ENCODE measurements at regions not wholly inside any gene's neighbourhood (a gene's known extent, or its start where the extent isn't known, plus 50 kb on each side); places are given as distances from the start of the nearest gene placed in this dataset.

DNA sequence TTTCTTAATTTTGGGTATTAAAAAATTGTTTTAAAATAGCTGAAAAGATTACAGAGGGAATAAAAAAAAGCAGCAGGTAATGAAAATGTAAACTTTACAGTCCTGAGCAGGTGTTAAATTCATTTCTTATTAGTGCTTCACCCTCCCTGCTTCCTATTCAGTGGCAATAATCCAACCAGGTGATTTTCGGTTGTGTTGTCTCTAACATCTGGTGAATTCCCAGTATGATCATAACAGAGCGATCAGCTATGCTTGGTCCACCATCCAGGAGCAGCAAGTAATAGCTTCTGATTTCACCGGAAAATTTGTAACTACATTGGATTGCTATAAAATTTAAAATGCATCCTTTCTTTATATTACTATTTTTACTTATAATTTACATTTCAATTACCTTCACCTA is 673.1 kb downstream of the SOCS6 start:
- POLR2A ChIA-PET (ENCODE audit: low non-redundant PET), result no interaction called here
- TF ChIP-seq, protein P1, sequence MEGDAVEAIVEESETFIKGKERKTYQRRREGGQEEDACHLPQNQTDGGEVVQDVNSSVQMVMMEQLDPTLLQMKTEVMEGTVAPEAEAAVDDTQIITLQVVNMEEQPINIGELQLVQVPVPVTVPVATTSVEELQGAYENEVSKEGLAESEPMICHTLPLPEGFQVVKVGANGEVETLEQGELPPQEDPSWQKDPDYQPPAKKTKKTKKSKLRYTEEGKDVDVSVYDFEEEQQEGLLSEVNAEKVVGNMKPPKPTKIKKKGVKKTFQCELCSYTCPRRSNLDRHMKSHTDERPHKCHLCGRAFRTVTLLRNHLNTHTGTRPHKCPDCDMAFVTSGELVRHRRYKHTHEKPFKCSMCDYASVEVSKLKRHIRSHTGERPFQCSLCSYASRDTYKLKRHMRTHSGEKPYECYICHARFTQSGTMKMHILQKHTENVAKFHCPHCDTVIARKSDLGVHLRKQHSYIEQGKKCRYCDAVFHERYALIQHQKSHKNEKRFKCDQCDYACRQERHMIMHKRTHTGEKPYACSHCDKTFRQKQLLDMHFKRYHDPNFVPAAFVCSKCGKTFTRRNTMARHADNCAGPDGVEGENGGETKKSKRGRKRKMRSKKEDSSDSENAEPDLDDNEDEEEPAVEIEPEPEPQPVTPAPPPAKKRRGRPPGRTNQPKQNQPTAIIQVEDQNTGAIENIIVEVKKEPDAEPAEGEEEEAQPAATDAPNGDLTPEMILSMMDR (conservative IDR thresholded peaks at IDR 0.05; ENCODE audit: low read depth), result no peak
- CTCF ChIA-PET, result no interaction called here
- no peak overlapping the region for H3K27ac ChIP-seq
- DNase-seq (ENCODE audit: low spot score), result no peak

DNA sequence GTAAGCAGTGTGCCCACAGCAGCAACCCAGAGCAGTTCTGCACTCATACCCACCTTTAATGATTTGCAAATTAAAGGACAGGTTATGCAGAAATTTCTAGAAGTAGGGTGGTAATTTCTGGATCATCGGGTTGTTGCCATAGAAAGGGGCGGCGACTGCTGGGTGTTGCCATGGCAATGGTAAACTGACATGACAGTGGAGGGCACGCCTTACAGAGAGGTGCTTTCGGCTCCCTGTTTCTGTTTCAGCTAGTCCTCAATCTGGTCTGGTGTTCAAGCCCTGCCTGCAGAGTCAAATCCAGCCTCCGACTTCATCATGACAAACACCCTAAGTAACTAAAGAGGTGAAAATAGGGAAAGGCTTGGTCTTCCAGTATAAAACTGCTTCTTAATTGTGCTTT is 667.7 kb downstream of the SOCS6 start:
- TF ChIP-seq, protein P1 (conservative IDR thresholded peaks at IDR 0.05; ENCODE audit: low read depth), result no peak
- CTCF ChIA-PET, result no interaction called here
- POLR2A ChIA-PET (ENCODE audit: low non-redundant PET), result no interaction called here
- no peak overlapping the region for H3K27ac ChIP-seq
- no peak for DNase-seq (ENCODE audit: low spot score)

DNA sequence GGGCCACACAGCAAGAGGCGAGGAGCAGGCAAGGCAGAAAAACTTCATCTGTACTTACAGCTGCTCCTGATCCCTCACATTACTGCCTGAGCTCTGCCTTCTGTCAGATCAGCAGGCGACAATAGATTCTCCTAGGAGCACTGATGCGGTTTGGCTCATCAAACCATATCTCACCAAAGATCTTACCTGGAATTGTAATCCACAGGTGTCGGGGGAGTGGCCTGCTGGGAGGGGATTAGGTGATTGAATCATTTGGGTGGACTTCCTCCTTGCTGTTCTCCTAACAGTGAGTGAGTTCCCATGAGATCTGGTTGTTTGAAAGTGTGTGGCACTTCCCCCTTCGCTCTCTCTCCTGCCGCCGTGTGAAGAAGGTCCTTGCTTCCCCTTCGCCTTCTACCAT is 647.3 kb downstream of the SOCS6 start:
- POLR2A ChIA-PET (ENCODE audit: low non-redundant PET), result no interaction called here
- DNase-seq (ENCODE audit: low spot score), result no peak
- CTCF ChIA-PET, result no interaction called here
- H3K27ac ChIP-seq, result no peak overlapping the region
- TF ChIP-seq, protein P1 (conservative IDR thresholded peaks at IDR 0.05; ENCODE audit: low read depth), result no peak

DNA sequence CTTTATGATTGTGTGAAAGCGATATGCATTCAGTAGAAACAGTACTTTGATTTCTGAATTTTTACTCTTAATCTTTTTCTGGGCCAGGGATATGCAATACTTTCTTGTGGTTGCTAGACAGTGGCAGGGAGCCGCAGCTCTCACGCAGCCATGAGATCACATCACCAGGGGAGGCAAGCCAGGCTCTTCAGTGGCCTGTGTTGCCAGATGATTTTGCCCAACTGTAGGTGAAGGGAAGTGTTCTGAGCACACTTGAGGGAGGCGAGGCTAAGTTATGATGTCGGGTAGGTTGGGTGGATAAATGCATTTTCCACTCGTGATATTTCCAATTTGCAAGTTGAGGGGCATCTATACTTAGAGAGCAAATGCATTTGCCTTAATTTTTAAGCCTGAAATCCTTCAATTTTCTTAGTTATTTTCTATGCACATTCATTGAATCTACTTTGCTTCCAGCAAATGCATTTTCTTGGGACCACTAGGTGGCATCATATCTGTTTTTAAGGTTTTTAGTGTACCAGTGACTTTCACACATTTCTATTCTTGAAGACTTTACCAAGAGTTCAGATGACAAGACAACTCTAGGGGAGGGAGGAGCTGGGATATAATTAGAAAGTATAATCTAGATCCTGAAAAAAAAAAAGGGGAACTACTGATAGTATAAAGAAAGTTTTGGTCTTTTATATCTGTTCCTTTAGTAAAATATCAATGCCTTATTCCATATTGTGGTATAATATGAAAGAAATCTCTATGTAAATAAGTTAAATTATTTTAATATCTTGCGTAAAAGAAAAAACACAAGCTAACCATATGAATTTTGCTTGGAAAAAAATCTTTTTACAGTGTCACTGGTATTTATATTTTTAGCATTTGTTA is 643.3 kb downstream of the SOCS6 start:
- TF ChIP-seq, protein P1 (conservative IDR thresholded peaks at IDR 0.05; ENCODE audit: low read depth), result peak; percentile 75
- no peak overlapping the region for H3K27ac ChIP-seq
- ChIA-PET POLR2A (ENCODE audit: low non-redundant PET) (no interaction called here), CTCF (interaction anchor here (0.6 to 0.7 kb wide), 2 partner anchors 155 to 317 kb away, joined by 3 to 7 read pairs; no protein-coding TSS in a partner anchor)
- DNase-seq (ENCODE audit: low spot score), result peak; percentile 1

DNA sequence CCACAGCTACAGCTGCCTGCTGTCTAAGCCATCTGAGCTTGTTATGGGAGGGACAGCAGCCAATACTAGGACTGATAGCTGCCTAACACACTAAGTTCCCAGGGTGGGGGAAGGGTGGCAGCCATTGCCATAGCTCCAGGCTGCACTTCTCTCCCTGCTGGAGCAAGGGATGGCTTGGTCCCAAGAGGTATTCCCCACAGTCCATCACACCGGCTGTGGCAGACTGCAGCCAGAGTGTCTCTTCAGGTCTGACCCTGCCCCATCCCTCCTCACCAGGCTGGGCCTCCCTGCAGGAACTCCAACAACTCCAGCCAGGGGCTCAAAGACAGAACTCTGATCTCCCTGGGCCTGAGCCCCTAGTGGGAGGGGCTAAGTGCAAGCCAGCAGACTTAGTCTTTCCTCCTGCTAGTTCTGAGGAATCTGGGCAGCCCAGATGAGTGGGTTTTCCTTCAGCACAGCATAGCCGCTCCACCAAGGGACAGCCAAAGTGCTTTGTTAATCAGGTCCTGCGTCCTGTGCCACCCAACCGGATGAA is 632.1 kb downstream of the SOCS6 start:
- TF ChIP-seq, protein P1 (conservative IDR thresholded peaks at IDR 0.05; ENCODE audit: low read depth), result no peak
- CTCF ChIA-PET, result no interaction called here
- DNase-seq (ENCODE audit: low spot score), result no peak
- H3K27ac ChIP-seq, result no peak overlapping the region
- POLR2A ChIA-PET (ENCODE audit: low non-redundant PET), result no interaction called here

DNA sequence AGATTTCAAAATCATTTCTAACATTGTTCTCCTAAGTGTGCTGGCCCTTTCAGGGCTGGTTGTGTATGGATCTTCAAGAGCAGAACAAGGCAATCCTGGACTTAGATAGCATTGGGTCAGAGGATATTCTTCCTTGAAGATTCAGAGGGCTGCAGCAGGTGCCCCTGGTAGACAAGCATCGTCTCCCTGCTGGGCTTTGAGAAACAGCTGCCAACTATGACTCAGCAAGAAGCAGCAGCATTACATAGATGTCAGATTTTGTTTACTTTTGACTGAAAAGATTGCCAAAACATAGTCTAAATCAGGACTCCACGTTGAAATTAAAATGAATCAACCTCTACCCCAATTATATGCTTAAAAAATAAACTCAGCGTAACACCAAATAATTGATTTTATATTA is 618.8 kb downstream of the SOCS6 start:
- ChIA-PET CTCF (no interaction called here), POLR2A (ENCODE audit: low non-redundant PET) (no interaction called here)
- TF ChIP-seq, protein P1 (conservative IDR thresholded peaks at IDR 0.05; ENCODE audit: low read depth), result no peak
- H3K27ac ChIP-seq, result no peak overlapping the region
- DNase-seq (ENCODE audit: low spot score), result no peak
